GM19467 (cell line): ENCODE measurements at regions not wholly inside any gene's neighbourhood (a gene's known extent, or its start where the extent isn't known, plus 50 kb on each side); places are given as distances from the start of the nearest gene placed in this dataset.
"Not testable (repeated sequence)": the region's sequence is repeated elsewhere in the genome, so short reads cannot be mapped to it uniquely, and the experiment has no call there.

Experiments
- ATAC-seq: cut with Tn5 transposase; IDR thresholded peaks from one replicate; pipeline ENCODE4 v1.9.1; 2021; ENCODE audit warnings: mild to moderate bottlenecking, moderate library complexity; ENCODE audit not compliant: unreplicated experiment

DNA sequence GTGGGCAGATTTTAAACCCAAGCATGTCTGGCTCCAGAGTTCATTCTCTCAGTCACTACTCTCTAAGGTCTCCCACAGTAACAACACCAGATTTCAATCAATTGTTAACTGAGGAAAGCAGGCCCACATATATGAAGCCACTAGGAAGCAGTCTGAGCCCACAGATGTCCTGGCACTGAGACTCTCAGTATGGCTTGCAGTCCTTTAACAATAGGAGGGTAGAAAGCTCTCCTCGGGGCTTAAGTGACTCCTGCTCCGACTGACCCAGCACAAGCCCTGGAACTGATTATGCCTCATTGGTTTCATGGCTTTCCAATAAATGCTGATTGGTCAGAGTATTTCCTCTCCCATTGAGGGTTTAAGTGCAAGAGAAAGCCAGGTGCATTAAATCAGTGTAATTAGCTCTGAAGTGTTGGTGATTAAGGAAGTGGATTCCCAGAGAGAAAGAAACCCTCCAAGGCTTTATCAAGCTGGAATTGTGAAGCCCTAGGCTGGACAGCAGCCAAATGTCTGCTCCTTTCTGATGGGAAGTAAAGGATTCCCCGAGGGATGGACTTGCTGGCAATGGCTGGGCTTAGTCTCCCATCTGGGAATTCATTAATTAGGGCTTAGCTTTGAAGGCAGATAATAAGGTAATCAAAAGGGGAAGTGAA lies 76.6 kb upstream of the PROKR2 start:
- ATAC-seq = no peak

DNA sequence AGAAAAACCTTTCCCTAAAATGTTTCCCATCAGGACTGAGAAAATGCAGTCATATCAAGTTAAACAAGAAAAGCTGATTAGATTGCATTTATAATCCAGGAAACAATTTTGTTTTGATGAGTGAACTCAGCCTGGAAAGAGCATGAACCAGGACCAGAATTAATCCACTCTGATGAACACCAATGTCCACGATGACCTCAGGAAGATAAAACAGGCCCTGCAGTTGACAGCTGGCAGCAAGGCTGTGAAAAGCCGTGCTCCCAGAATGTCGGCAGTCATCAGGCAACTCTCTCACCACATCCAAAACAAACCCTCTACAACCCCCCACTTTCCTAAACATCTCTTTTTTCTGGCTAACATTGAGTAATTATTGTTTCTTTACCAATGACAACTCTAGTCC lies 74.0 kb upstream of the PROKR2 start:
- no peak for ATAC-seq

DNA sequence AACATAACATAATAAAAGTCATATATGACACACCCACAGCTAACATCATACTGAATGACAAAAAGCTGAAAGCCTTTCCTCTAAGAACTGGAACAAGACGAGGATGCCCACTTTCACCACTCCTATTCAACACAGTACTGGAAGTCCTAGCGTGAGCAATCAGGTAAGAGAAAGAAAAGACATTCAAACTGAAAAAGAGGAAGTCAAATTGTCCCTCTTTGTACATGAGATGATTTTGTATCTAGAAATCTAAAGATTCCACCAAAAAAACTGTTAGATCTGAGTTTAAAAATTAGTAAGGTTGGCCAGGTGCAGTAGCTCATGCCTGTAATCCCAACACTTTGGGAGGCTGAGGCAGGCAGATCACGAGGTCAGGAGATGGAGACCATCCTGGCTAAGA lies 70.1 kb upstream of the PROKR2 start:
- ATAC-seq = not testable (repeated sequence)

DNA sequence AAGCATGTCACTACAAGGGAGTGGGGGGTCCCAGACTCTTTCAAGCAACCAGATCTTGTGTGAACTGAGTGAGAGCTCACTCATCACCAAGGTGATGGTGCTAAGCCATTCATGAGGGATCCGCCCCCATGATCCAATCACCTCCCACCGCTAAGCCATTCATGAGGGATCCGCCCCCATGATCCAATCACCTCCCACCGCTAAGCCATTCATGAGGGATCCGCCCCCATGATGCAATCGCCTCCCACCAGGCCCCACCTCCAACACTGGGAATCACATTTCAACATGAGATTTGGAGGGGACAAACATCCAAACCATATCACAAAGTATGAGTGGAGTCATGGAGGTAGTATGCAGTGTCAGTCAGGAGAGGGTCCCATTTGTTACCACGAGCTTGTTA lies 64.8 kb upstream of the PROKR2 start:
- ATAC-seq = not testable (repeated sequence)

DNA sequence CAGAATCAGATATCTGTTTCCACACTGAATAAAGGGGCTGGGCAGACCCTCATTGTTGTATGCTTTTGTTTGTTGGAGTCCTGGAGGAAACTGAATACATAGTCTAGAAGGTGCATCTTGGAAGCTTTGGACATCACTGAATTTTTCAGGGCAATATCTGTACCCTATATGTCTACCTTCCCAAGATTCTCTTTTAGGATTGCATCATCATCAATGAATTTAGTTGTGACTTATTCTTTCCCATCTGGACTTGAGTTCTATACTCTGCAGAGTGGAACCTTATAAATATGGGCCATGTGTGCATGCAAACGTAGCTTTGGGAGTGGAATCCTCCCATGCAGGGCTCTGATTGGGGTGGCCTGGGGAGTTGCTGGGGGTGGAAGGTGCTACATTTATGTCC lies 60.7 kb upstream of the PROKR2 start:
- no peak for ATAC-seq

DNA sequence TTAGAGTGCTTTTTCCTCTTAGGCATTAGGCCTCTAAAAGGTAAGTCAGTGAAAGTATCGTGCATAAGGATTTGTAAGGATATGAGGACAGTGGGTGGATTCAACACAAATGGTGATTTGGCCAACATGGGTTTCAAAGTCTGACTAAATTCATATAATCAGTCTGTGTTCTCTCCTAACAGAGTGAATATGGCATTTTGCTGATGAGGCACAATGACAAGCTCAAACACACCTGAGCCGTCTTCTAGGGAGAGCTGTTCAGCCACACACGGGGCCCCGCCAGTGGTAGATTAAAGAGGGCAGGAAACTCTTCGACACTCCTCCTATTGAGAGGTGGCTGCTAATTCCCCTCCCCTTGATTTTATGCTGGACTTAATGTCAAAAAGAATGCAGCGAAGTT lies 59.5 kb upstream of the PROKR2 start:
- ATAC-seq = no peak

DNA sequence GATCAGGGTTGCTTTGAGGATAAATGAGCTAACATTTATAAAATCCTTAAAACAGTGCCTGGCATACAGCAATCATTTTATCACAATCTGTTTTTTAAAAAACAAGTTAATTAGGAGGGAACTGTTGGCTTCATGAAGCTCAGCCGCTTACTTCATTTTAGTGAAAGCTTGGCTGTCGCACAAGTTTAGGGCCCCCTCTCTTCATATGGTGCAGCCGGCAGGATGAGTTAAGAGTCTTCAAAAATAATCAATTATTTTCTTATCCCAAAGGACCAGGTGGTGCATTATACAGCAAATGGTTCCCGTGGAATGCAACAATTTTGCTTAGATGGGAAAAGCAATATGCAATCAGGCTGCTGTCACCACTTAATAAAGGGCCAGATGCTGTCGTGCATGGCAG lies 57.4 kb upstream of the PROKR2 start:
- no peak for ATAC-seq

DNA sequence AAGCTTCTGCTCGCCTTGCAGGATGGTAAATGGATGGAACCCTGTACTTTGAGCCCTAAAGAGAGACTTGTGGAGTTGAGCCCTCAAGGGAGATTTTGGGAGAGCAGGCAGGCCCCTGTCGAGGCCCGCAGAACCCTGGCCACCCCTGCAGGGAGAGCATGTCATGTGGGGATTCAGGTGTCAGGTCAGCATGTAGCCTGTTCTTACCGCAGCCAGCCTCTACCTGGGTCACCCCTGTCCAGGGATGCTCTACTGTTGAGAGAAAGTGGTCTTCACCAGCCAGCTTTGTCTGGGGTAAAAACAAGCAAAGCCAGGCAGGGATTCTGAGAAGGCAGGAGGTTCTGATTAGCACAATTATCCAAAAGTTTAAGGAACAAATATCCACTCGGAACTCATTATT lies 55.6 kb upstream of the PROKR2 start:
- ATAC-seq = no peak

DNA sequence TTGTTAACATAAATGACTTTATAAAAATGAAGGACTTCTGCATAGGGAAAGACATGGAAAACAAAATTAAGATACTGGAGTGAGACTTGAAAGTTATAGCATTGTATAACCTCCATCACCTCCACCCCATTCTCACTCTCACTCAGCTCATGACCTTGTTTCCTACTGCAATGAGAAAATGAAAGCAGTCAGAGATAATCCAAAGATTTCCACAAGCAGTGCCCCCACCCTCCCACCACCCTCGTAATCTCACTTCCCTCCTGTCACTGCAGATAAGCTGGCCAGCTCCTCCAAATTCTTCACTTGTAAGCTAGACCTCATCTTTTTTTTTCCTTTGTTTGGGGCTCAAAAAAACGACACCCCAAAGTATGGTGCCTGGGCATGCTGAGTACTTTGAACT lies 52.9 kb upstream of the PROKR2 start:
- ATAC-seq = no peak
